HG03571 (cell line): ENCODE measurements at regions not wholly inside any gene's neighbourhood (a gene's known extent, or its start where the extent isn't known, plus 50 kb on each side); places are given as distances from the start of the nearest gene placed in this dataset.

Source experiments
- ATAC-seq: cut with Tn5 transposase; IDR thresholded peaks from one replicate; pipeline ENCODE4 v1.9.1; 2021; ENCODE audit not compliant: unreplicated experiment

DNA sequence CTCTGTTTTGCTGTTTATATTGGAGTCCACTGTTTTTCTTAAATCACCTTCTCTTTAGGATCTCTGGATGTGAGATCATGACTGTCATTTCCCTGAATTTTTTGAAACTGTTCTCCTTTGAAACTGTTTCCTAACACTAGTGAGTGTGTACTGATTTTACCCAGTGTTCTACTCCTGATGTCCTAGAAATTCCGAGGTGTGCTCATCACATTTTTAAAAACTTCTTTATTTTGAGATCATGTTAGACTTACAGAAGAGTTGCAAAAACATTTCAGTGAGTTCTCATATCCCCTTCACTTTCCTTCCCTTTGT is 292.6 kb downstream of the NFKBIZ start:
- no peak for ATAC-seq

DNA sequence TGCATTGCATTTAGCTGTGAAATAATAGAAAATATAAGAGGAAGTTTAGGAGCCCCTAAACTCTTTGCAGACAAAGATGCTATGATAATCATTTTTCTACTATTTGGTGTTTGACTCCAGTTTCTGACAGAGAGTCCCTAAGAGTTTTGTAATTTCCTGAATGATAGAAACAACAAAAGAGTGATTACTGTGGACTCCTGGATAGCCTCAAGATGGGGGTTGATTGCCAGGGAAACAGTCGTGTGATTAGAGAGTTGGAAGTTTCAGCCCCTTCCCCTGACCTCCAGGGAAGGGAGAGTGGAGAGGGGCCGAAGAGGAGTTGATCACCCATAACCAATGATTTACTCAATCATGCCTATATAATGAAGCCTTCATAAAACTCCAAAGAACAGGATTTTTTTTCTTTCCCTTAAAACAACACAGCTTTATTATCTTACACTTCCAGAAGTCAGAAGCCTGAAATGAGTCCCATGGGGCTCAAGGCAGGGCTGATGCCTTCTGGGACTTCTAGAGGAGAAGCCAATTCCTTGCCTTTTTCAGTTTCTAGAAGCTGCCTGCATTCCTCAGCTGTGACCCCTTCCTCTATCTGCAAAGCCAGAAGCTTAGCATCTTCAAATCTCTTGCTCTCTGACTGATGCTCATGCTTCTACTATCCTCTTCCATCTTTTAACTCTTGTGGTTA is 292.3 kb upstream of the ZPLD1 start:
- ATAC-seq: no peak

DNA sequence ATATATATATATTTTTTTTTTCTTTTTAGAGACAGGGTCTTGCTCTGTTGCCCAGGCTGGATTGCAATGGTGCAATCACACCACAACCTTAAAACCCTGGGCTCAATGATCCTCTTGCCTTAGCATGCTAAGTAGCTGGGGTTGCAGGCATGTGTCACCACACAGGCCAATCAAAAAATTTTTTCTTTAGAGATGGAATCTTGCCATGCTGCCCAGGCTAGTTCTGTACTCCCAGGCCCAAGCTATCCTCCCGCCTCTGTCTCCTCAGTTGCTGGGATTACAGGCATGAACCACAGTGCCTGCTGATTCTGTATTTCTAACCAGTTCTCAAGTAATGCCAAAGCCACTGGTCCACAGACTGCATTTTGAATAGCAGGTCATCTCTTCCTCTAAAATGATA is 291.3 kb upstream of the ZPLD1 start:
- no peak for ATAC-seq

- no peak for ATAC-seq
Observed at GRCh38 chr3:102144063-102144462, 290.8 kb upstream of the ZPLD1 start.

DNA sequence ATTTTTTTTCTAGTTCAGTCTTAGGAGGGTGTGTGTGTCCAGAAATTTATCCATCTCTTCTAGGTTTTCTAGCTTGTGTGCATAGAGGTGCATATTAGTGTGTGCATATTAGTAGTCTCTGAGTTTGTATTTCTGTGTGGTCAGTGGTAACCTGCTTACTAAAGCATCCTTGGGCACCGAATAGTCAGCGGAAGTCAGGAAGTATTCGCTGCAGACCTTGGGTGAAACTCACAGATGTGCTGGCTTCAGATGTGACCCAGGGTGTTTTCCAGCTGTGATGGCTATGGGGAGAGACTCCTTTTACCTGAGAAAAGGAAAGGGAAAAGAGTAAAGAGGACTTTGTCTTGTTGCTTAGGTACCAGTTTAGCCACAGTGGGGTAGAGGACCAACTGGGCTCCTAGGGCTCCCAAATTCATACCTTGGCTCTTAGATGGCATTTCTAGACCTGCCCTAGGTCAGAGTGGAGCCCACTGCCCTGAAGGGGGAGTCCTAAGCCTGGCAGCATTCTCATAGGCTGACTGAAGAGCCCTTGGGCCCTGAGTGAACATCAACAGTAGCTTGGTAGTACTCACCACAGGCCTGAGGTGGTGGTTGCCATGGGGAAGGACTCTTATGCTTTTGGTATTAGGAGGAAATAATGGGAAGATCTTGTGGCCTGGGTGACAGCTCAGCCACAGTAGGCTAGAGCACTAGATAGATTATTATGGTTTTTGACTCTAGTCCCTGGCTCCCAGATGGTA is 286.0 kb upstream of the ZPLD1 start:
- no peak for ATAC-seq

- ATAC-seq: no peak
Observed at GRCh38 chr3:102151935-102152334, 282.9 kb upstream of the ZPLD1 start.

DNA sequence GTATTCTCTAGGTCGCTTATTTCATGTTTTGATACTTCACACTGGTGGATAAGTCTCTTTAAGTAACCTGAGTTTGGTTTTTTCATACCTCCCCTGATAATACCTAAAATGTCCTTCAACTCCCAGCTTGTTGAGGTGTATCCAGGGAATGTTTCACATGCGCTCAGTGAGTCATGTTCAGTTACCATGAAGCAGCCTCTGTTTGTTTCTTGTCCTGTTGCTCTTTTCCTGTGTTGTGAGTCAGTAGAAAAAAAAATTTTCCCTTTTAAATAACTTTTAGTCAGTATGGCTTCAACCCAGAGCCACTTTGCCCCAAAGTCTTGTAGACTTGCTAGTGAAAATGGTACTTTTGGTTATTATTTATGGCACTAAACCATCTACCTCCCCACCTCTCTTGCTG is 278.4 kb upstream of the ZPLD1 start:
- ATAC-seq: no peak

DNA sequence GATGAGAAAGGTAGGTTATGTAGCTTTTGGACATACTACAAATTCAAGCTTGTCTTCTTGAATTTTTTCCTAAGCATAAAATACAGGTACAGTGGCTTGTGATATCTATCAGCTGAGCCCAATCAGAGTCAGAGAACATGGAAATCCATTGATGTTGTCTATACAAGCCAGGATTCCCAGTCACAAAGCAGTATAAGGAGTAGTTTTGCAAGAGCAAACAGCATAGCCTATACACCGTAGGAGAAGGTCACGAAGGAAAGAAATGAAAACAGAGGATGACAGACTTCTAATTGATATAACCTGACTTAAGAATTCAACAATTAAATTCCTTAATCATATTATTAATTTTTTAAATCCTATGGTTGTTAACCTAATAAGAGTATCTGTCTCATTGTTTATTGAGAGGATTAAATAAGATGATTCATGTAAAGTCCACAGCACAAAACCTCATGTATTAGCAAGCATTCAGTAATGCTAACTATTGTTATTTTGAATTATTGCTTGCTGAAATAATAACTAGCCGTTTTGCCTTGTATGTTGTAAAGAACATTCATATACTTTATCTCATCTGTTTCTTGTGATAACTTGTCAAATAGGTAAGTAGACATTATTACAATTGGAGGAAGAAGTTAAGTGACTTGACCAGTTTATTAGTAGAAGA is 276.6 kb upstream of the ZPLD1 start:
- no peak for ATAC-seq

GRCh38 chr3:102159810-102160451 is 274.9 kb upstream of the ZPLD1 start:
- no peak for ATAC-seq

DNA sequence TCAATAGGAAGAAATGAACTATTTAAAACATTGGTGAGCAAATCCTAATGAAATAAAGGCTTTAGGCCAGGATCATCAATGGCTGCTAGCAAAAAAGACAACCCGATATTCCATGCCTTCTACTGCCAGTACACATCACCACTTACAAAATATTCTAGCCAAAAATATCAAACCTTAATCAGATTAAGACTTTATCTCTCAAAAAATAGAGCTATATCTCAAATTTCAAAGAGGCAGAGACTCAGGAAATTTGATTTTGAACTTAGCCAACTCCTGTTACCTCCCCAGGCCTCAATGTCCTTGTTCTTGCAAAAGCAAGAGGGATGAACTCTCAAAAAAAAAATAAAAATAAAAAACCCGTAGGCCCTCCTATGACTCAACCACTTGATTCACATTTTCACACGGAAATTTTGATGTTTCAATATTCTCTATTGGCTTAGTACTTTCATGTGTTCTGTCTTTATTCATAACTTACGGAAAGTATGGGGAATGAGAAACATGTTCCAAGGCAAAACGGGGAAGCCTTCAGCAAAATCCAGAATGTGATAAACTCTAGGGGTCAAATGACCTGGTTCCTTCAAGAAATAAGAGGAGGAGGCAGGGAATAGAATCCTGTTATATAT is 273.3 kb upstream of the ZPLD1 start:
- ATAC-seq: no peak

GRCh38 chr3:102162251-102162650 is 272.6 kb upstream of the ZPLD1 start:
- ATAC-seq: no peak

DNA sequence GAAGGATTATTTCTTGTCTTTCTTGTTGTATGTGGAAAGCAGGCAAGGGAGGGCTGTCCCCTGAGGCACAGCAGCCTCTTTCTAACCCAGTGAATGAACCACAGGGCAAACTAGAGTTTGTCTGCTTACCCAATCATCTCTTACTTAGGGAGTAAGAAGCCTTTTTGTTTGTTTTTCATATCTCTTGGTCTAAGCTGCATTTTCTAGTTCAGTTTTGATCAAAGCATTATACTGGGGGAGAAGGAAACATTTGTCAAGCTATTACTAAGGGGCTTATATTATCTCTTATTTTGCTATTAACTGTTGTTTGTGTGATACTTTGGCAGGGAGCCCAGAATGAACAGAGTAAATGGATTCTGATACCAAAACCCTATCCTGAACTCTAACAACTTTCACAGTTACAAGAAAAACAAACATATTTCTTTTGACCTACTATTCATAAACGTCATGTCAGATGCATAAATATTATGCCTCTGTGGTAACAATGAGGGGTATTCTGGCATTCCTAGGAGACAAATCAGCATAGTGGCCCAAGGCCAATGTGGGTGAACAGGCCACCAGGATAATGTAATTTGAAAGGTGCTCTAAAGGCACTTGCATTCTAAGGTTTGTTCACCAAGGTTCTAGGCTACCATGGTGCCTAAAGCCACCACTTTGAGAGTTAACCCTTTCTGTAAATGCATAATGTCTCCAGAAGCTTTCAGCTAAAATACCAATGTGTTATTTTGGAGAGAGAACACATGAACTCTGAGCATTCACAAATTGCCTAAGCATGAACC is 271.6 kb upstream of the ZPLD1 start:
- no peak for ATAC-seq

DNA sequence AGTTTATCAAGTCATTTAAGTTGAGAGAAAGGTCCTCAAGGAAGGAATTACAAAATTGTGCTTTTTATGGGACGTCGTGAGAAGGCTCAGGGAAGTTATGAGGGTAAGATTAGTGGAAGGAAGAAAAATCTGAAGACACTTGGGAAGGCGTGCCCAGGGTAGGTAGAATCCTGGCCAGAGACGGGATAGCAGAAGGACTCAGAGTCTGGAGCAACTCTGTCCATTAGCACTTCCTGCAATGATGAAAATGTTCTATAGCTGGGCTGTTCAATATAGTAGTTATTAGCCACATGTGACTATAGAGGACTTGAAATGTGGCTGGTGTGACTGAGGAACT is 271.0 kb upstream of the ZPLD1 start:
- no peak for ATAC-seq

DNA sequence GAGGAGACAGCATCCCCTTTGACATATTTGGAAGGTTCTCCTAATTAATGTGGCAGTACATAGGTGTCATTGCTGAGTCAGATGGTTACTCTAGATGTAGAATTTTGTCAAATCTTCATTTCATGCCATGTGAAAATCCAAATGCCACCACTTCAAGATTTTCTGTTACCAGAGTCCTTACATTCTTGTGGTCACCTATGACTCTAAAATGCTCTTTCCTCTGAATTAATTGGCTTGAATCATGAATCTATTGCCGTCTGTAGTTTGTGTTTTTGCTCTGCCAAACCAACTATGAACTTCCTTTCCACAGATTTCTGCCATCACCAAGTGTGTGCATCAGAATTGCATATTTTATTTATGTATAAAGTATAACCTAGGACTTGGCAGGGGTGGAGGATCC is 269.4 kb upstream of the ZPLD1 start:
- ATAC-seq: no peak

GRCh38 chr3:102169915-102170479 is 264.8 kb upstream of the ZPLD1 start:
- no peak for ATAC-seq

- ATAC-seq: no peak
Observed at GRCh38 chr3:102170545-102170944, 264.3 kb upstream of the ZPLD1 start.

- ATAC-seq: no peak
Observed at GRCh38 chr3:102174312-102174712, 260.5 kb upstream of the ZPLD1 start.

DNA sequence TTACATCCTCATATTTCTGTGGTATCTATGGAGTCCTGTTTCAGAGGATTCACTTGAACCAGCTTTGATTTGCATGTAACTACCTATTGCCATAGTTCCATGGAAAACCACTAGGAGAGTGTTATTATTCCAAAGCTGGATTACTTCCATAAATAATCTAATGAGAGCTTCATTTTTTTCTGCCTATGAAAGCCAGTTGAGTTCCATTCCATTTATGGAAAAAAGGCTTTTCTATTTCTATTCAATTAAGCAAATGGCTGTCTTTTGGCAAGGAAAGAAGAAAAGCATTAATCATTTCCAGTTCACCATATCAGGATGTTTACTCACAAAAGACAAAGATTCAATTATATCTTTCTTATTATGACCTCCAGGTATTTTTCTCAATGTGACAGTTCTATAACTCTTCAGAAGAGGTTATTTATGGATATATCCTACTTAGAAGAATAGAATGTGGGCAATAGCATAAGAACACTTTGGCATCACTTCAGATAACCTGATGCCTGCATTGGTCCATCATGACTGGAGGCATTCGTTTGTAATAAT is 259.9 kb upstream of the ZPLD1 start:
- ATAC-seq: no peak

- no peak for ATAC-seq
Observed at GRCh38 chr3:102176333-102177050, 258.3 kb upstream of the ZPLD1 start.
